ENCODE measurements at regions not wholly inside any gene's neighbourhood (a gene's known extent, or its start where the extent isn't known, plus 50 kb on each side); places are given as distances from the start of the nearest gene placed in this dataset.

GRCh38 chr5:84685121-84685894, 300.6 kb upstream of the EDIL3 start:
- no peak for DNase-seq

DNA sequence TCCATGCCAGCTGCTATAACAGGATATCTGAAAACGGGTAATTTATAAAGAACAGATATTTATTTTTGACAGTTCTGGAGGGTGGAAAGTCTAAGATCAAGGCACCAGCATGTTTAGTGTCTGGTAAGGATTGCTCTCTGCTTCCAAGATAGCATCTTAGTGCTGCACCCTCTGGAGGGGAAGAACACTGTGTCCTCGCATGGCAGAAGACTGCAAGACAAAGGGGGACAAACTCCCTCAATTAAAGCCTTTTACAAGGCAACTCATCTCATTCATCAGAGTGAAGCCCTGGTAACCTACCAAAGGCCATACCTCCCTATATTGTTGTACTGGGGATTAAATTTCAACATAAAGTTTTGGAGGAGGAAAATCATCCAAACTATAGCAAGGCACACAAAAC, 298.9 kb upstream of the EDIL3 start:
- no peak for DNase-seq

DNA sequence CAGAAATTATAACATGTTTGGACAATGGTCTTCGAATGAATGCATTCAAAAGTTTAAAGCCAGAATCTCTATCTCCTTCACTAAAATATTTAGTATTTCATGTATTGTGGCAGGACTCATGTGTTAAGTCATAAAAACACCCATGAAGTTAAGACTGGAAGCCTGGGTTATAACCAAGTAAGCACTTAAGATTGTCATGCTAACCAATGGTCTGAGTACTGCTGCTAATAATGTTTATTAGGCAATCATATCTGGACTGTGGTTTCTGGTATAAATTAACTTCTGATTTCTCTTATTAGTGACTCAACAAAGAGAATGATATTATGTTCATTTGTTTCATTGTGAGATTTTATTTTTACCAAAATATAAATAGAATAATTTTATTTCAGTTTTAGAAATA, 297.9 kb upstream of the EDIL3 start:
- DNase-seq, result no peak

DNA sequence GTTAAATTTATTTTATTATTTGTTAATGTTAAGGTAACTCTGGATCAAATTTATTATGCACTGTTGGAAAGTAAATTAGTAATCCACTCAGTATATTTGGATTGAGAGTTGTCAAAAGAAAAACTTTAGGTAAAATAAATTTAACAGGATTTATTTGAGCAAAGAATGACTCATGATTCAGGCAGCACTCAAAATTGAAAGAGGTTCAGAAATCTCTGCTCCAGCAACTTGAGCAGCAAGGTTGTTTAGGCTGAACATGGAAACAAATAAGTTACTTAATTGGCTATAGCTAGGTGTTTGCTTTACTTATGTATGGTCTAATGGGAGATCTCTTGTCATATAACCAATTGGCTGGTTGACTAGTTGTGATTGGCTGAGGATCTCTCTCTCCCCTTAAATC, 296.2 kb upstream of the EDIL3 start:
- no peak for DNase-seq

DNA sequence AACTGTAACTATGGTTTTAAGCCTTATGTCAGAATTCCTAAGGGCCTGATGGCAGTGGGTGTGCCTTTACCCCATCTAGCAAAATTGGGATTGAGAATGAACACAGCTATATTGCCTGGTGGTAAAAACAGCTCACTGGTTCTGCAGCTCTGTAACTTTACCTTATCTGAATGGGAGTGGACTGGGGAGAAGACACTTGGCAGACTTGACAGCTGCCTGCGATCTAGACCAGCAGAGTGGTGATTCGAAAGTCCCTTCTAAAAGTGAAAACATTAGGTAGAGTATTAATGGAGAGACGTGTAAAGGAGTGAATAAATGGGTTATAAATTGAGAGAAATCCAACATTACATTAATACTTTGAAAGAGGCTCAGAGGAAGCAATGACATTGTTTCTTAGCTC, 289.1 kb upstream of the EDIL3 start:
- DNase-seq, result no peak

- DNase-seq, result no peak
Measured at GRCh38 chr5:84667576-84667975, 282.9 kb upstream of the EDIL3 start.

DNA sequence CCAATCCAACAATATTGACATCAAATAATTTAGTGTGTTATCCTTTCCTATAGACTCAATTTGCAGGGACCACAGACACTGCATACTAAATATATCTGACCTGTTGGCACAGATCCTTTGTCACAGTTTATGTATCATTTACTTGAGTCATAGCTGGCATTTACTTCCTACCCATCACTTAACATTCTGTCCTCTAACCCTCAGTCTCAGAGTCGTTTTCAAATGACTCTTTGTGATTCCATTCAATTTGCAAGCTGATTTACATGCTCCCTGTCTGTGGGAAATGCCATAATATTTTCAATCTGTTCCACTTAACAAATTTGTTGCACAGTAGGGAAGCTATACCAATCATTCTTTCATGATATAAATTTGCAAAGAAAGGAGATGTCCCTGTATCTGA, 265.7 kb upstream of the EDIL3 start:
- no peak for DNase-seq

DNA sequence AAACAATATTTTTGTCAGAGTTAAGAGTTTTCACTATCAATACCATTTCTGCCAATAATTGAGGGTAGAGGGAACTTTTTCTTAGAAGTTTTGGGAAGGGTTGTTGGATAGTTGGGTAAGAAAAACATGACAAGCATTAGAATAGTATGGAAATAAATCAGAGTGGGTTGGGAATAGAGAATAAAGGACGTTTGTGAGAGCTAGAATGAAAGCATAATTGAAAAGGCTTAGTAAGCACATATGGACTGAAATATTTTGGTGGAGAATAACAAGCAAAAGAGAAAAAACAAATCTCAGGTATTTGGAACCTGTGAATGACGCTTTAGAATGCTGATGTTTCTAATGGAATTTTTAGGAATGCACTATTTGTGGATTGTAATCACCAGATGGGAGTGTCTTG, 262.9 kb upstream of the EDIL3 start:
- no peak for DNase-seq

DNA sequence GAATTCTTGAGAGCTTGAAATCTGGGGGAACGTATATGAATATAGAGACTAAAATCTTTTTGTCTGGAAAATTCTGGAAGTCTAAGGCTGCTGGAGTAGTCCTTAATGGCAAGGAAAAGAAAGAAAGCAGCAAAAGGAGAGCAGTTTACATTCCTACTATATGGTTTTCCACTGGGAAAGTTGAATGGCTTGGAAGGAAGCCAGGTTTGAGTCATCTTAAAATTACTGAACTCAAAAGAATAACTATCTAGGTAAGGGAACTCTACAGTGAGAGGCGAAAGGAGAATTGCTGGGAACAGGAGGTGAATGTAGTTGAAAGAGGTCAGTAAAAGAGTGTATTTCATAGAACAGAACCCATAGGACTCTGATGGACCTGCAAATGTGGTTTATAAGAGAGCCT, 258.1 kb upstream of the EDIL3 start:
- DNase-seq, result no peak

DNA sequence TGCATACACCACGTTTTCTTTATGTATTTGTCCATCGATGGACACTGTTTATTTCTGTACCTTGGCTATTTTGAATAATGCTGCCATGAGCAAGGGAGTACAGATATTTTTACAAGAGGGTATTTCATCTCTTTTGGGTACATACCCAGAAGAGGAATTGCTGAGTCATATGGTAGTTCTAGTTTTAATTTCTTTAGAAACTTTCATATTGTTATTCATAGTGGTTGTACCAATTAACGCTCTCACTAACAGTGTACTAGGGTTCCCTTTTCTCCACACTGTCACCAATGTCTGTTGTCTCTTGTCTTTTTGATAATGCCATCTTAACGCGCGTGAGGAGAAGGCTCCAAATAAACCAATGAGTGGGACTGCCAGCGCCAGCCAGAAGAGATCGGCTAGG, 257.6 kb upstream of the EDIL3 start:
- DNase-seq, result no peak

DNA sequence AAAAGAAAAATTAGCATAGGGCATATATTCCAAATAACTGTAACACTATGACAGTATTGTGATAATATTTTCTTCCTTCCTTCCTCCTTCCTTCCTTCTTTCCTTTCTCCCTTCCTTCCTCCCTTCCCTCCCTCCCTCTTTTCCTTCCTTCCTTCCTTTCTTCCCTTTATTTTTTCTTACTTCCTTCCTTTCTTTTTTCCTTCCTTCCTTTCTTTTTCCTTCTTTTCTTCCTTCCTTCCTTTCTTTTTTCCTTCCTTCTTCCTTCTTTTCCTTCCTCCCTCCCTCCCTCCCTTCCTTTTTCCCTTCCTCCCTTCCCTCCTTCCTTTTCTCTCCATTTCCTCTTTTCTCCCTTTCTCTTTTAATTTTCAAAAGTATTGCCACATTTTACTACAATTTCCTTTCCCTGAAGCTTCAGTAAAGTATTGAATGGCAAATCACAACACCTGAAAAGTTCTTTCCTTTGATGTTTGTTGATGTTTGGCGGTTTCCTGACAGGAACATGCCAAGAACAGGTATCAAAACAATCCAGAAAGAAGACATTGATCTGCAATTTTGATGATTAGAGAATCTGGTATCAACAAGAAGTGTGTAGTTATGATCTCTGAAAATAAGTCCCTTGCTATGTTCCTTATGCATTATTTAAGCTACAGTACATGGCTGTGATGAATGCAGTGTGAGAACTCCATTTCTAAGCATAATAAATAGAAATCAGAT, 253.1 kb upstream of the EDIL3 start:
- DNase-seq, result no peak

GRCh38 chr5:84635235-84636055, 250.8 kb upstream of the EDIL3 start:
- no peak for DNase-seq

DNA sequence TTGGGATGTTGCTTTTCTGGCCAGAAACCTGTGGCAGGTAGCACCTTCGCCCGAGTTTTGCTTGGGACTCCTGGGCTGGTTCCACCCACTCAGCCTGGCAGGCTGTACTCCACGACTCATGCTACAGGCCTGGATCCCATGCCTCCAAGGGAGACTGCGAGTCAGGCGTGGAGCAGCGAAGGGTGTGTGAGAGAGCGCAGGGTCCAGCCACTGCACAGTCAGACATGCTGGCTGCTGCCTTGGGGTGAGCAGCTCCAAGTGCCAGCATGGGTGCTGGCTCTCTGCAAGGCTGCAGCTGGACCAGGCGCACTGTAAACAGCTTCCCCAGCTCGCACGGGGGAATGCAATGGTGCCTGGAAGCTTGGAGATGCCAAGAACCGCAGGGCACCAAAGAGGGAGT, 249.6 kb upstream of the EDIL3 start:
- no peak for DNase-seq

DNA sequence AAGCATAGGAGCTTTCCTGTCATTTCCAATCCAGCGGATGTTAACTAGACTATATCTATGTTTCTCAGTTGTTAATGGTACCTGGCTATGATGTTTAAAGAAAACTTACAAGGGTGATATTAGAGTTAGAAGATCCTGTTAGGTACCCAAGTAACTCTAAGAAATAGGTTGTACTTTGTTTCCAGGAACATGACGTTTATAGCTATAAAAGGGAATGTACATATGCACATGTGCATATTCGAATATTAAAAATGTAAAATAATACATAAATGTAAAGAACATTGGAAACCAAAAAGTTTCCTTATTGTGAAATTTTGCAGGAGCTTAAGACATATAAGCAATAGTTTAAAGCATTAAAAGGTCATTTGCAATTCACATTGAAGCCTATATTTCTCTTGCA, 247.7 kb upstream of the EDIL3 start:
- DNase-seq, result no peak

GRCh38 chr5:84628918-84629317, 244.2 kb upstream of the EDIL3 start:
- no peak for DNase-seq

DNA sequence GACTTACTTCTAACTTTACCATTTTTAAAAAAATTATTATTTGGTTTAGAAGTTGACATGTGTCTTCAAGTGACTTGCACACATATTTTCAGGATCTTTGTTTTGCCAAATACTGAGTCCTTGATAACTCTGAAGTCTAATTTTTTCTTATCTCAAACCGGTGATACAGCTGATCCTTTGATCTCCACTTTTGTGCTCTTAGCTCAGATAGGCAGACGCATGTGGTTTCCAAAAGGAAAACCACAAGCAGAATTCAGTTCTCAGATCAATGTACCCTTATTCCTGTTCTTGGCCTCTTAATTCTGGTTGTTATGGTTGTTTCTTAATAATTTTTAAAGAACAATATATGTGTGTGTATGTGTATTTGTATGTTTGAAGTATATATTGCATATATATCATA, 238.3 kb upstream of the EDIL3 start:
- DNase-seq, result peak; percentile 84 to 90

DNA sequence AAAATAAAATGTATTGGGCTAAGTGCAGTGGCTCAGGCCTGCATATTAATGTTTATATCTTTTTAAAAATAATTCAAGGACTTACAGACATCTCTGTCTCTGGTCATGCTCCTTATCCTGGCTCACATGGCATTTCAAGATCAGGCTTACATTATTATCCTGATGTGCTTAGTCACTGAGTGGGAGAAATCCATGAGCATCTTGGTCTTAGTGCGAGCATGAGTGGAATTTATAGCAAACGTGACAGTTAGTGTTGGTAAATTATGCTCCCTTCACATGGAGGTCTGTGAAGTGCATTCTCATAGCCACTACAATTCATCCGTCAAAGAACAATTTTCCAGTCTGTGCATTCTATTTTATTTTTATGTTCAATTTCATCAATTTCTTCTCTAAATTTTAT, 237.8 kb upstream of the EDIL3 start:
- no peak for DNase-seq

DNA sequence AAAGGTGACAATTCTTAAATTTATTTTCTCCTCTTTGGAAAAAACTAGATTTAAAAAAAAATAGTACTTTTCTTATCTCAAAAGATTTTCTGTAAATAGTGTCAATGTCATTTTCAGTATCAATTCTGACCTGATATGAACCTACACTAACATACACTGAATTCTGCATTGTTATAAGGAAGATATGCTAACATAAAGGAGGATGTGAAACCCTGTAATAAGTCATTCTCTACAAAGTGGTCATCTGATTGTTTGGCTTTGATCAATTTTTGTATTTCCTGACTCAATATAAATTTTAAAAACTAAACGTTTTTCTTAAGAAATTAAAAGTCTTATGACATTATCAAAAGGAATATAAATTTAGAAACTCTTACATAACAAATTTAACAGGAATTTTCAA, 233.6 kb upstream of the EDIL3 start:
- no peak for DNase-seq

- no peak for DNase-seq
Measured at GRCh38 chr5:84614906-84615305, 230.2 kb upstream of the EDIL3 start.

DNA sequence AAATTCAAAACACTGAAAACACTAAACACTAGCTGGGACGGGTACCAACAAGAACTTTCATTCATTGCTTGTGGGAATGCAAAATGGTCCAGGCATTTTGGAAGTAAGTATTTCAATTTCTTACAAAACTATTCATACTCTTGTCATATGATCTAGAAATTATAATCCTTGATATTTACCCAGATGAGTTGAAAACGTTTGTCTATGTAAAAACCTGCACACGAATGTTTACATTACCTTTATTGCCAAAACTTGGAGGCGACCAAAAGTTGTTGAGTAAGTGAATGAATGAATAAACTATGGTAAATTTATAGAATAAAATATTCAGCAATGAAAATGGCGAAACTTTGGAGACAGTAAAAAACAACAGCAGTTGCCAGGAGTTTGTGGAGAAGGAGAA, 222.1 kb upstream of the EDIL3 start:
- no peak for DNase-seq

GRCh38 chr5:84605241-84605640, 220.6 kb upstream of the EDIL3 start:
- DNase-seq, result no peak

GRCh38 chr5:84603568-84604185, 219.0 kb upstream of the EDIL3 start:
- no peak for DNase-seq

DNA sequence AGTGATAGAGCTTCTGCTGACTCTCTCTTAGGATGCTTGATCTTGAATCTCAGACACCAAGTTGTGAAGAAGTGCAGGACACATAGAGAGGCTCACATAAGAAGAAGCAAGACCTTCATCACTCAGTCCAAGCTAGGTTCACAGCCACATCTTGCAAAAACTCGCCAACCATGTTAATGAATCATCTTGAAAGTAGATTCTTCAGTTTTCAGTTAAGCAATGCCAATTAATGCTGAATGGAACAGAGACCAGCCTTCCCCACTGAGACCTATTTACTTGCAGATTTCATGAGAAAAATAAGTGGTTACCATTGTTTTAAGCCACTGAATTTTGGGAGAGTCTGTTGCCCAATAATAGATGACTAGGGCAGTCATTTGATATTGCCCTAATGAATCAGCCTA, 217.7 kb upstream of the EDIL3 start:
- no peak for DNase-seq

All from Kasumi-1 (cell line).